ENCODE measurements at regions not wholly inside any gene's neighbourhood (a gene's known extent, or its start where the extent isn't known, plus 50 kb on each side); places are given as distances from the start of the nearest gene placed in this dataset.

DNA sequence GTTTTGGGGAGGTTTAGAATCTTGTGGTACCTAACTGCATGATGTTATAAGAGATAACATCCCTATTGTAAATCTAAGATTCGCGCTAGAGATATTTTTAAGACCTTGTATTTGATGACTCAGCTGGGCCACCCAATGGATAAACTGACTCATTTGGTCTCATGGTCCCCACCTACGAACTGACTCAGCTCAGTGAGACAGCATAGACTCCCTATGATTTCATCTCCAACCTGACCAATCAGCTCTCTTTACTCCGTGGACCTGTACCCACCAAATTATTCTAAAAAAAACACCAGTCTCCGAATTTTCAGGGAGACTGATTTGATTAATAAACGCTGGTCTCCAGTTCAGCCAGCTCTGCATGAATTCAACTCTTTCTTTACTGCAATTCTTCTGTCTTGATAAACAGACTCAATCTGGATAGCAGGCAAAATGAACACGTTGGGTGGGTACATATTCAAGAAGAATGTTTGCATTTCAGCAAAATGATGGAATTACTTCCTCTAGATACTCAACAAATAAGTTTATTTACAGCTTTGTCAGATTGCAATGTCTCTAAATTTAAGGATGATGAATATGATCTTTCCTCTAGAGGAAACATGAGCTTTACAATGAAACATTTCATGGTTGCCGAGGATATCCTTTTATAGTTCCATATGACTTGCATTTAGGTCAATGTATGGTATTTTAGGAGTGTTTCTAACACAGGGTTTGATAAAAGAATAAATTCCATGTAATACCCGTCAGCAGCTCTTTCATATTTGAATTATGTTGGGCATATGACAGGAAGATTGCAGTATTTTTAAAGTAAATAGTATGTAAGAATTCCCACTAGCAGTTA, 516.6 kb upstream of the RGS18 start:
- TF ChIP-seq CTCF (IDR thresholded peaks at IDR 0.05; ENCODE audit: borderline replicate concordance, insufficient read depth, low read depth, low read length), result no peak
- no peak overlapping the region for H3K4me3 ChIP-seq (ENCODE audit: low read depth, low read length)

DNA sequence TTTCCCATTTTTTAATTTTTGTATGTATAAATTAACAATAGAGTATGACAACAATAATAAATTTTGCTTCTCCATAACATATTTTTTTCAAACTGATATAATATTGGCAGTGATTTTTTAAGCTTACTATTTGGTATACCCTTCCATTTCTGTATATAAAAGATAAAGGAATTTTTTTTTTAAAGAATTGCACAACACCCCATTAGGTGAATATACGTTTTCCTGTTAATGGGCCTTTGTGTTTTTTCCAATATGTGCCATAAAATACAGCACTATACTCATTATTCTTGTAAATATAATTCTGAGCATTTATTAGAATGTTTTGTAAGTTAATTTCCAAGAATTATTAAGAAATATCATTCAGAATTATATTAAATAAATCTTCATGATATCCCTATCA, 515.2 kb upstream of the RGS18 start:
- TF ChIP-seq CTCF (IDR thresholded peaks at IDR 0.05; ENCODE audit: borderline replicate concordance, insufficient read depth, low read depth, low read length), result no peak
- no peak overlapping the region for H3K4me3 ChIP-seq (ENCODE audit: low read depth, low read length)

DNA sequence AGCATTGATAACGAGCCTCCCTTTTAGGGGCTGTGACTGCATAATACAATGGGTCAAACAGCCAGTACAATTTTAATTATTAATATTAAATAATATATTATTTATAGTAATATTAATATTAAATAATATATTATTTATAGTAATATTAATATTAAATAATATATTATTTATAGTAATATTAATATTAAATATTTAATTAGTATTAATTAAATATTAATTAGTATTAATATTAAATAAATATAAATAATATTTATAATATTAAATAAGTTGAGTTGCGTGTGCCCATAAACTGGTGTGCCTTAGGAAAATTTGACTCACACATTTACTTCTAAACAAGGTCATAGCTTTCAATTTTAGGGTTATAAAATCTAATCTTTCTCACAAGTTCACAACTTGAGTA, 509.3 kb upstream of the RGS18 start:
- H3K4me3 ChIP-seq (ENCODE audit: low read depth, low read length), result no peak overlapping the region
- TF ChIP-seq CTCF (IDR thresholded peaks at IDR 0.05; ENCODE audit: borderline replicate concordance, insufficient read depth, low read depth, low read length), result no peak

- no peak overlapping the region for H3K4me3 ChIP-seq (ENCODE audit: low read depth, low read length)
- no peak for TF ChIP-seq CTCF (IDR thresholded peaks at IDR 0.05; ENCODE audit: borderline replicate concordance, insufficient read depth, low read depth, low read length)
Measured at GRCh38 chr1:191662051-191662450, 496.2 kb upstream of the RGS18 start.

DNA sequence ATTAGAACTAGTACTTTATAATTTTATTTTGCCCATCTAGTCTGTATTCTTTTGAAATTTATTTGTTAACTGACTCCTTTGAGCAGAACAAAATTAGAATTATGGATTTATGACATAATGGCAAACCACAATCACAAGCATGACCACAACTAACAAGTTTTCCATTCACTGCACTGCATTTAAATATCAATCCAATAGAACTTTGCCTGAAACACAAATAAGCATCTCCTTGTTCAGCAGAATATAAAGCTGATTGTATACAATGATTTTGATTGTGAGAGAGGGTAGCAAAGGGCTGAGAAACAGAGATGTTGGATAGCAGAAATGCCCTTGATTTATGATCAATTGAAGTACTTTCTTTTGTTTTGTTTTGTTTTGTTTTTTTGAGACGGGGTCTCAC, 495.5 kb upstream of the RGS18 start:
- no peak for TF ChIP-seq CTCF (IDR thresholded peaks at IDR 0.05; ENCODE audit: borderline replicate concordance, insufficient read depth, low read depth, low read length)

DNA sequence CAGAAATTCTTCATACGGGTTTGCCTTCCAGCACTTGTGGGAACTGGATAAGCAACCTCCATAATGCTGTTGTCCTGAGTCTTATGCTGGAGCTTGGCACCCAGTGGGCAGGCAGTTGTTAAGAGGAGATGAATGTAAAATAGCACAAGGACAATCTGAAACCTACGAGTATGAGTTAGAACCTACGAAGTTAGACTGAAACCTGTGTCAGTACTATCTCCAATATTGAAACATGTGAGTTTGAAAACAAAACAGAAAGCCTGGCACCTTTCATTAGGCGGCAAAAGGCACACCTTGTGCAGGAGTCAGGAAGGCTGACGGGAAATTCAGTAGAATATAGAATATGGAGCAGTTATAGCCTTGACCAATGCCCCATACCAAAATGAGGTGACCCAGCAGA, 489.7 kb upstream of the RGS18 start:
- H3K4me3 ChIP-seq (ENCODE audit: low read depth, low read length), result no peak overlapping the region
- no peak for TF ChIP-seq CTCF (IDR thresholded peaks at IDR 0.05; ENCODE audit: borderline replicate concordance, insufficient read depth, low read depth, low read length)

More for the DNA sequence above, 495.5 kb upstream of the RGS18 start:
- H3K4me3 ChIP-seq (ENCODE audit: low read depth, low read length), result no peak overlapping the region

DNA sequence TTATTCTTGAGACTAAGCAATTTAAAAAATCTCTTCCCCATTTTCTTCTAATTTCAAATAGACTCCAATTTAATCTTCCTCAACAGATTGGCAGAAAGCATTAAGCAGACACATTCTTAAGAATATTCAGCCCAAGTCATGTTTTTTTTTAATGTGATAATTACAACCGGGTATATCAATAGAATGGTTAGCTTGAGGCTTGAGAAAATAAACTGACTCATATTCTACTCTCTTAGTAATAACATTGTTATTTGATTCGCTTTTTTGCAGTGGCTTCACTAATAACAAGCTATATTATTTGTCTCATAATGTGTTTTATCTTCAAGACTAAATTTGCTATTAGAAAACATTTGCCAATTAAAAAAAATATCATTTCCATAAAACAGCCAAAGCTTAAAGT, 488.6 kb upstream of the RGS18 start:
- H3K4me3 ChIP-seq (ENCODE audit: low read depth, low read length), result no peak overlapping the region
- TF ChIP-seq CTCF (IDR thresholded peaks at IDR 0.05; ENCODE audit: borderline replicate concordance, insufficient read depth, low read depth, low read length), result no peak

All from GM12875 (cell line).